A204.1 (cell line): ENCODE measurements at regions not wholly inside any gene's neighbourhood (a gene's known extent, or its start where the extent isn't known, plus 50 kb on each side); places are given as distances from the start of the nearest gene placed in this dataset.
"Not testable (repeated sequence)": the region's sequence is repeated elsewhere in the genome, so short reads cannot be mapped to it uniquely, and the experiment has no call there.

ENCODE experiments used
- FAIRE-seq: peaks from 2 replicates; lab custom pipeline; 2012; peaks lifted over from hg19 to GRCh38; lab: Jason Lieb, UNC

DNA sequence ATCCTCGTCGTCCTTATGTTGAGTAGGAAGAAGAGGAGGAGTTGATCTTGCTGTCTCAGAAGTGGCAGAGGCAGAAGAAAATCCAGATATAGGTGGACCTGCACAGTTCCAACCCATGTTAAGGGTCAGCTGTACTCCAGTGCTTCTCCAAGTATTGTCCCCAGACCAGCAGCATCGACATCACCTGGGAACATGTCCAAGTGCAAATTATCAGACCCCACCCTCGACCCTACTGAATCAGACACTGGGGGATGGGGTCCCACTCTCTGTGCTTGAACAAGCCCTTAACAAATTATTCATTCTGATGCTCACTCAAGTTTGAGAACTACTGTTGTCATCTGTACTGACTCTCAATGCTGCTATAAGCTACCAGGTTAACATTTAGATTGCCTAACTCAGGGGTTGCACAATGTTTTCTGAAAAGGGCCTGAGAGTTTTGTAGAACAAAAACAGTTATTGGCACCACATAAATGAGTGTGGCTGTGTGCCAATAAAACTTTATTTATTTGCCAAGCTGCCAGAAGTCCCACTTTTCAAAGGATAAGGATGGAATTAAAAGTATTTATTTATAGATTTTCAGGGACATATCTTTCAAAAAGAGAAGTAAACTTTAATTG lies 226.7 kb upstream of the IPO5 start:
- FAIRE-seq = no peak

DNA sequence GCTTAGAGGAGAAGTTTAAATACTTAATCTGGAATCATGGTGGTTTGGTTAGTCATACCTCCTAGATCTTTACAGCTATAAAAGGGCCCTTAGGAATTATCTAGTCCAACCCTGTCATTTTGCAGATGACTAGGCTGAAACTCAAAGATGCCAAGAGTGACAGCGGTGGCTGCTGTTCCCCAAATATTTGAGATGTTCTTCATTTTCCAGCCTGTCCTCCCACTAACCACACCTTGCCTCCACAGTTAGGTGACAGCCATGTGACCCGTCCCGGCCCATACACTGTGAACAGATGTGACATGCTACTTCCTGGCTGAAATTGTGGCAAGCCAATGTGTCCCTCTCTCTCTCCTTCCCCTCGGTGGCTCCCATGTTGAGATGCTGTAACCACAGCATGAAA lies 225.5 kb upstream of the IPO5 start:
- FAIRE-seq = no peak

DNA sequence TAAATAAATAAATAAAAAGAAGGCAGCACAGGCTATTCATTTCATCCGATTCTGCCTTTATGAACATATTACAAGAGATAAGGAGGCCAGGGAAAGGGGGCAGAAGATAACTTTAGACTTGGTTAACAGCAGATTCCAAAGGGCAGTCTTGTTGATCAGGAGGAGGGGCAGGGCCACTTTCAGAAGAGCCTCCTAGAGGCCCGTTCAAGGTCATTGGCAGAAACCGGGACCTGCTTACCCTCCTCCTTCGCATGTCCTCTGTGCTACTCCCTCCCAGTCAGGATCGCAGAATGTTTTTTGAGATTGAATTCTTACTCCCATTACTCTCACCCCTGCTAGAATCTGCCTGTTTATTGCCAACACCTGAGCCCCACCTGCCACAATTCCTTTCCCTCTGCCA lies 217.0 kb upstream of the IPO5 start:
- FAIRE-seq = no peak

DNA sequence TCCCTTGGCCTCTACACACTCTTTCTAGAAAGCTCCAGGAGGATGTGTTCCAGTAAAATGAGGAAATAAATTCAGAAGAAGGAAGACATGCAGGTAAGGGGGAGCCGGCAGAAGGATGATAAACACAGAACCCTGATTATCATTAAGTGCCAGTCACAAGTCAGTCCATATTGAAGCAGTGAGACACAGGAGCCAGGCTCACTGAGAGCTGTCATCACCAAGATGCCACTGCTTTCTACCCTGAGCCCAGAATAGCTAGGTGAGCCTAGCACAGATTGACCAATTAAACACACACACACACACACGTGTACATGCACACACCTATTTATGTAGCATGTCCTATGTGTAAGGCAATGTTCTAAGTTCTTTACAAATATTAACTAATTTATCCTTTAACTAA lies 211.4 kb upstream of the IPO5 start:
- no peak for FAIRE-seq

DNA sequence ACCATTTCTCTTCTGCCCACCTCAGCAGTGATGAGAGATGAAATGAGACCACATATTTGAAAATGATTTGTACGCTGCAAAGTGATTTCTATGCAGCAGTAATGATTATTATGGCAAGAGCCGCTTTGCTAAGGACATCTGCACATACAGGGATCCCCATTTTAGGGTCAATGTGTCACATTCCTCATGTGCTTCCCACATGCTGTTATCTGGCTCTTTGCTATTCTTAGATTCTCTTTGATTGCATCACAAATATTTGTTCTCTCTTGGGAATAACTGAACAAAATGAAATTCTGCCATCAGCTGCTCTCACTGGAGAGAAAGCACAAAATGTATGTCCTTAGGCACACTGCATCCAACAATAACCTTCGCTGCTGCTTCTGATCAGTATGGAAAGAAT lies 209.5 kb upstream of the IPO5 start:
- no peak for FAIRE-seq

DNA sequence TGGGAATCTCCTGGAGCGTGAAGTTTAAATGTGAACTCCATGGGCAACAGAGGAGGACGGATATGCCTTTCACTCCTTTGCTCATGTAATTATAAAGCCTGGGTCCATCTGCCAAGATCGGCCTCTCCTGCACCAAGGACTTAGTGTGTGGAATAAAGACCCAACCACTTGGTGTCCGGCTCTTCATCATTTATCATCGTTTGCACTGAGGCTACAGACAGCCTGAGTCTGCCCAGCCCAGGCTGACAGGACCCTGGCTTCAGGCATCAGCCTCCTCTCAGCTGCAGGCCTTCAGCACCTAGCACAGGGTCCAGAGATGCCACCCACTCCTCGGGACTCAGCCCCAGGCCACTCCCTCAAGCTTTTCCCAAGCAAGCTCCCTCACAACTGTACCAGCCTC lies 206.8 kb upstream of the IPO5 start:
- FAIRE-seq = no peak

DNA sequence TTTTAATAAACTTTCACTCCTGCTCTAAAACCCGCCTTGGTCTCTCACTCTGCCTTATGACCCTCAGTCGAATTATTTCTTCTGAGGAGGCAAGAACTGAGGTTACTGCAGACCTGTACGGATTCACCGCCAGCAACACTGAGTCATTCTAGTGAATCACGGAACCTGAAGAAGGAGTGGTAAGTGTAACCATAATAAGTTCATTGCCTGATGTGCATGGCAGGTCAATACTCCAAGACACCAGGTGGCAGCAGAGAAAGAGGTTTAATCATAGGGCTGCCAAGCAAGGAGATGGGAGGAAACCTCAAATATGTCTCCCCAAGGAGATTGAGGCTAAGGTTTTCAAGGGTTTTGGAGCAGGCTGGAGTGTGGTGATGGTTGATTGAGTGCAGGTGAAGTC lies 204.3 kb upstream of the IPO5 start:
- no peak for FAIRE-seq

DNA sequence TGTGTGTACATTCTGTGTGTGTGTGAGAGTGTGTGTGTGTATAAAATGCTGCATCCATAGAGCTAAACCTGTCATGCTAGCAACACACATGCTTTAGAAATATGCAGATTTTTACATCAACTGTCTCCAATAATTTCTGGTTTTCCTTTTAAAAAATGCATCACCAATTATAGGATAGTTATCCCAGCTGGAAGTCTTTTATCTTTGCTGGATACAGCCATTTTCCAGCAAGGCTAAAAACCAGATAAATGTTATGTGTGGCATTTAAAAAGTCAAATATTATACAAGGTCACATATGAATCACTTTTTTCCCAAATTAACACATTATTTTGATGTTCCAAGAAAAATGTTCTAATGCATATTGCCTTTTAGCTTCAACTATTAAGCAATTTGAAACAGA lies 202.0 kb upstream of the IPO5 start:
- FAIRE-seq = no peak

DNA sequence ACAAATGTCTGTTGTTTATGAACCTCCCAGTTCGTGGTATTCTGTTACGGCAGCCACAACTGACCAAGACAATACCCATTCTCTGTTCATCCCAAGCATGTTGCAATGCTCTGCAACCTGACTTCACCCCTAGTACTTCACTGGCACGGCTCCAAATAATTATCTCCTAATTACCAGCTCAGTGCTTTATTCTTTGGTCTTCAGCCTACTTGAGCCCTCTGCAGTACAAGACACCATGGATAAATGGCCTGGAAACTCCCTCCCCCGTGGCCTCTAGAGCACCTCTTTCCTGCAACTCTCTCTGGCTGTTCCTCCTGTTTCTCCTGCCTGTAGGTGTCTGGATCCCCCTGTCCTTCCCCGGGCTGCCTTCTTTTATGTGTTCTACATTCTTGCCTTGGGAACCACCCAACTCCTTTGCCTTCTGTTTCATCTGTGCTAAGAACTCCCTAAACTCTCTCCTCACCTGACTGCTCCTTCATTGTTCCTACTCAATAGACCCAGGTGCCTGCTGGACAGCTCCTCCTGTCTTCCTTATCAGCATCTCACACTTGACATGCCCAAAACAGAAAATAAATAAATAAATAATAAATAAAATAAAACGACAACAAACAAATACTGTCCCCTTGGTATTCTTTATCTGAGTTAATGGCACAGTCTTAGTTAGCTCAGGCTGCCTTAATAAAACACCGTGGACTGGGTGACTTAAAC lies 200.4 kb upstream of the IPO5 start:
- FAIRE-seq = no peak

DNA sequence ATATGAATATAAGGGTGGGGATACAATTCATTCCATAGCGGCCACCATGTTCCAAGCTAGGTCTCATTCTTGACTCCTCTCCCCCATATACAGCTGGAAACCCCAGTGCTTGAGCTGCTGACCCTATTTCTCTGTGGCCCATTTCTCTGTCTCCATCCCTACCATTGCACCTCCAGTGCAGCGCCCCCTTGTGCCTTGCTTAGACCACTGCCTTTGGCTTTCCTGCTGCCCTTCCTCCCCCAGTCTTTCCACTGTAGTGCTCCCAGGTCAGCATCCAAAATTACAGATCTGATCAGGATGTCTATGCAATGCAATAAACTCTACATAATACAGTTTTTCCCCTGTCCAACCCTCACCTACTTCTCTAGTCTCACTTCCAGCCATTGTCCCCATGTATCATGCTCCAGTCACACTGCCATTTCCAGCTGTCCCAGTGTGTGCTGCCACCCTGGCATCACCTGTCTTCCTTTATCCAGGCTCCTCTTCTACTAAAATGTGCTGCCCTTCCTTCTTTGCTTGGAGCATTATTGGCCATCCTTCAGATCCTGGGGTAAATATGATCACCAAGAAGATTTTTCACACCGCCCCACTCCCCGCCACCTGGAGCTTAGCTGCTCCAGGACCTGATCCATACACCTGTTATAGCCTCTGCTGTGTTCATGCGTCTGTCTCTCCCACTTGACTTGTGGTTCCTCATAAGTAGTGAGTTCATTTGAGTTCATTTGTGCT lies 199.4 kb upstream of the IPO5 start:
- no peak for FAIRE-seq

DNA sequence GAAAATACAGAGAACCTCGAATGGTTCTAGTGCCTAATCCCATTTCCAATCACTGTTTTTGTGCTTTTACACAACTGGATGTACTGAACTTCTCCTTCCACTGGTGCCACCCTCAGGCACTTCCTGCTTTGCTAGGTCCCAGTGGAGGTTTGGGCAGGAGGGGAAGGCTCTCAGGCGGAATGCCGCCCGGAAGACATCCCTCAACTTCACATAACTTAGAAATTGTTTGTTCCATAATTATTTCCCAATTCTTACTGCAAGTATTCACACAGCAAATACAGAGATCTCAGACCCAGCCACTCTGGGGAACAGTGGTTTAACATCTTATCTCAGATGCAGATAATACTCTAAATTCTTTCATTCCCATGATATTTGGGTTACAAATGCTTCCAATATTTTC lies 195.7 kb upstream of the IPO5 start:
- no peak for FAIRE-seq

DNA sequence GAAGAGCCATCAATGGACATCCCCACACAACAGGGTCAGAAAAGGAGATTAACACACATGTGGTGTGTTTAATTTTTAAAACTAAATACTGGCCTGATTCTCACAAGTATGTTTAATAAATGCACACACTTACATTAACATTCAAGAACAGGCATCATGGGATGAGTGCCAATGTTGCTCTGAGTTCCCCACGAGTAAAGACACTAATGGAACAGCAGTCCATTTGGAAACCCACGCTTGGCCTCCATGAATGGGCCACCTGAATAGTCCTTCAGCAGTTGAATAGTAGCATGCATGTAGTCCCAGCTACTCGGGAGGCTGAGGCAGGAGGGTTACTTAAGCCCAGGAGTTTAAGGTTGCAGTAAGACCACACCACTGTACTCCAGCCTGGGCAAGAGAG lies 195.2 kb upstream of the IPO5 start:
- no peak for FAIRE-seq

DNA sequence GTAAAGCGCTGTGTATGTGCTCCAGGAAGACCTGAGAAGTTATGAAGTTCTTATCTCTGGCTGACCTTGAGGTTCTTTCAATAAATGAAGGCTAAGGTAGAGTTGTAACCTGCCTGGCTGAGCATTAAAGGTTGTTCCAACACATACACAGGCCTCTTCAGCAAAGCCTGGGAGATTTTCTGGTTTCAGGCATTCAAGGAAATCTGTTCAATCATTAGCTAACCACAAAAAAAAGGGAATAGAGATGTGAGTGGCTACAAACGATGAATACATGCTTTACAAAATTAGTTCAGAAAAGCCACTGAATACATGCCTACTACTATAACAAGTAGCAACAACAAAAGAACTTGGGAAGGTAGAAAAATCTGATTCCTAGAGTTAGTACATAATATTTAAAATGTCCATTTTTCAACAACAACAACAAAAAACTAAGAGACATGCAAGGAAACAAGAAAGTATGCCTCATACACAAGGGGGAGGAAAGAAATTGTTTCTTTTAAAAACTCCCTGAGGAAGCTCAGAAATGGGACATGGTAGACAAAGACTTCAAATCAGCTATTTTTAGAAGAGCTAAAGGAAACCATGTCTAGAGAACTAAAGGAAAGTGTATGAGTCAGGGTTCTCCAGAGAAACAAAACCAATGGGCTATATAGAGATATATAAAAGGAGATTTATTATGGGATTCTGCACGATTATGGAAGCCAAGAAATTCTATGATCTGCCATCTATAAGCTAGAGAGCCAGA lies 191.5 kb upstream of the IPO5 start:
- no peak for FAIRE-seq

DNA sequence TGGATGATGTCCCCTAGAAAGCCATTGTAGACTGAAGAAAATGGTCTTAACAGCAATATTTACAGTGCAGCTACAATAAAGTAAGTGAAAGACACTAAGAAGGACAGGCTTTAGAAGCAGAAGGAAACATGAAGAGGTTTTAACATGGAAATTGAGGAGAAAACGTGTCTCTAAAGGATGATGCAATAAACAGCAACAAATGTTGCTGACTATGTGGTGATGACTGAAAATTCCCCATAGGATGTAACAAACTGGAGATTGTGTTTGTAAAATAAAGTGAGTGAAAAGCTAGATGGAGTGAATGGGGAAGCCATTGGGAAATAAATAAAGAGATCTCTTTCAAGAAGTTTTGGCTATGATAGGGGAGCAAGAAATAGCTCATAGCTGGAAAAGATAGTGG lies 186.7 kb upstream of the IPO5 start:
- no peak for FAIRE-seq

DNA sequence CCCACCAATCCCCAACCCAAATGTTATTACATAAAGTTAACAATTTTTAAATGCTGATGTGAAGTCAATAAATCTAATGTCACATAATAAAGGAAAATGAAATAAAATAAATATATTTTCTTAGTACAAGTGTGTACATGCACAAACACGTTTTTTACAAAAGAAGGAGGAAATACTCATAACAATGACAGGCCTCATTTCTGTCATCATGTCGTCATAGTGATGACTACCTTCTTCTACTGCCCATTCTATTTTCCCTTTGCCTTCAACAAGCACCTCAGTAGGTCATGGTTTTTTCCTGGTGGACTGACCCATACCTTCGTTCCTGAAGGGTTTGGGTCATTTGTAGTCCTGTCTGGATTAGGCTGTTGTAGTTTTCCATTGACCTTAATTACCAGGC lies 185.3 kb upstream of the IPO5 start:
- FAIRE-seq = no peak

DNA sequence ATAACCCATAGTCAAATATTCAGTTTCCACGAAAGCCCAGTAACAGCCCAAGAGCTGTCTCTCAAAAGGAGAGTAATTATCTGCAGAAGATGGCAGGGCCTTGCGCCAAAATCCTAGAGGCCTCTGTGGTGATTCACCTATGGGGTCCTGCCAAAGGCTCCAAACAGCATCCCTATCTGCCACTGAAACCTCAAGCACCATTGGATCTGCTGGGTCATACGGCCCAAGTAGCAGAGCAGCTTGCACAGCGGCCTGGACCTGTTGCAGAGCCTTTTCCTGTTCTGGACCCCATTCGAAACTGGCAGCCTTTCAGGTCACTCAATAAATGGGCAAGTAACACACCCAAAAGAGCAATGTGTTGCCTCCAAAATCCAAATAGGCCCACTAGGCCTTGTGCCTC lies 183.2 kb upstream of the IPO5 start:
- FAIRE-seq = not testable (repeated sequence)

DNA sequence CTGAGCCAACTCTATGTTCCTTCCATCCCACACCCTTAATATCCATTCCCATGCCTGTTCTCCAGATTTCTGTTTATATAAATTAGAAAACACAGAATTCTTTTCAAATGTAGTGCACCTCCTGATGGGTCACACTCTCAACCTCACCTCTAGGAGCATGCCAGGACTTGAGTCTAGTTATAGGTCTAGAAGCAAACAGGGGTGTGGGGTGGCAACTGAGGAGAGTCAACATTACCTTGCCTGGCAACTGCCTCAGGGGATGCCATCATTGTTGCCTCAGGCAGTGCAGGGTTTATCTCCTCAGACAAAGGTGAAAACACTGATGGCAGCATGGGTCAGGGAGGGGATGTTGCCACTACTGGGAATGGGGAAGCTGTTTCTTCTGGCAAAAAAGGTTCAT lies 181.0 kb upstream of the IPO5 start:
- FAIRE-seq = not testable (repeated sequence)

DNA sequence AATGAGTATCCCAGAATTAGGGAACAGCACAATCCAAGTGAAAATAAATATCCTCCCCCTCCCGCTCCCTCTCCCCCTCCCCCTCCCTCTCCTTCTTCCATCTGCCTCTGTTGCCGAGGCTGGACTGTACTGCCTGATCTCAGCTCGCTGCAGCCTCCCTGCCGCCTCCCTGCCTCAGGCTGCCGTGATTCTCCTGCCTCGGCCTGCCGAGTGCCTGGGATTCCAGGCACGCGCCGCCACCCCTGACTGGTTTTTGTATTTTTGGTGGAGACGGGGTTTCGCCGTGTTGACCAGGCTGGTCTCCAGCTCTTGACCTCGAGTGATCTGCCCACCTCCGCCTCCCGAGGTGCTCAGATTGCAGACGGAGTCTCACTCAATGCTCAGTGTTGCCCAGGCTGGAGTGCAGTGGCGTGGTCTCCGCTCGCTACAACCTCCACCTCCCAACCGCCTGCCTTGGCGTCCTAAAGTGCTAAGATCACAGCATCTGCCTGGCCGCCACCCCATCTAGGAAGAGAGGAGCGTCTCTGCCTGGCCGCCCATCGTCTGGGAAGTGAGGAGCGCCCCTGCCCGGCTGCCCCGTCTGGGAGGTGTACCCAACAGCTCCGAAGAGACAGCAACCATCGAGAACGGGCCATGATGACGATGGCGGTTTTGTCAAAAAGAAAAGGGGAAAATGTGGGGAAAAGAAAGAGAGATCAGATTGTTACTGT lies 178.9 kb upstream of the IPO5 start:
- FAIRE-seq = not testable (repeated sequence)

DNA sequence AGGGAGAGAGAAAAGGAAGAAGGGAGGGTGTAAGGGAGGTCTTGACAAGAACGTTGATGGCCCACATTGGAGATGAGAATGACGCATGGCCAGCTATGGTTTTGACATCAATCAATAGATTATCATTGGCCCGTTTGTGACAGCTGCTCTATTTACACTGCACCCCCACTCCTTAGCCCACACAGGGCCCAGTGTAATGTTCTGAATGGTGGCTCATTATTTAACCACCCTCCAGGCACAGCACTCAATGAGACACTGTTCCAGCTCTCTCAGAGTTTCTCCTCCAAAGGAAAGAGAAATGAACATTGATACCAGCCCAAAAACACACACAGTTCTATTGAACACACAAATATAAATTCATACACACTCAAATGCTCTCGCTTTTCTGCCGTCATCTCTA lies 173.0 kb upstream of the IPO5 start:
- no peak for FAIRE-seq

DNA sequence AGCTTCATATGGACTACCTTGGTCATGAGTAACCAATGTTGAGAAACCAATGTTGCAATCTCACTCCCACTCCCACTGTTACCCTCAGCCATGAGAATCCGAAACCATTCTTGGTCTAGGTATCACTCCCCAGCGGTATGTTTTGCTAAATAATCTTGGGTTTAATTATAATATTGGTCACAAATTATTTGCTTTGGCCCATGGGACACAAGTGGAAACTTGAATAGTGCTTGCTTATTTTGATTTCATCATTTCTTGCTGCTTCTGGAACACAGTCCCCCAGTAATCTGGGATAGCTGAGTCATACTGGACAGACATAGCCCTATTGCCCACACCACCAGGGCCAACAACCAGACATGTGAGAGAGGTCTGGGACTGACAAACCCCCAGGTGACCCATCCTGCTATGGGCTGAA lies 171.6 kb upstream of the IPO5 start:
- no peak for FAIRE-seq

DNA sequence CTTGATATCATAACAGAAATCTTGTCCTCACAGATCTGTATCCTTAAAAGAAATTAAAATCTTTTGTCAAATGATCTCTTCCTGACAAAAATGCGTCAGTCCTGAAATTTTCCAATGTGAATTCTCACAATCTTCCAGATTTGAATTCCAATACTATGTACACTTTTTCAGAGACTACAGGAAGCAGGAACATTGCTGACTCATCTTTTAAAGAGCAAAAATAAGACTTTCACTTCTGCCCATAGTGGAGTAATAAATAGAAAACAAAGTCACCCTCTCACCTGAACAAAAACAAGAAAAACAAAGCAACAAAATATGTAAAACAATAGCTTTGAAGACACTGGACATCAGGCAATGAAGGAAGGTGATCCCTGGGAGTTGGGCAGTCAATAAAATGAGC lies 167.0 kb upstream of the IPO5 start:
- FAIRE-seq = no peak

DNA sequence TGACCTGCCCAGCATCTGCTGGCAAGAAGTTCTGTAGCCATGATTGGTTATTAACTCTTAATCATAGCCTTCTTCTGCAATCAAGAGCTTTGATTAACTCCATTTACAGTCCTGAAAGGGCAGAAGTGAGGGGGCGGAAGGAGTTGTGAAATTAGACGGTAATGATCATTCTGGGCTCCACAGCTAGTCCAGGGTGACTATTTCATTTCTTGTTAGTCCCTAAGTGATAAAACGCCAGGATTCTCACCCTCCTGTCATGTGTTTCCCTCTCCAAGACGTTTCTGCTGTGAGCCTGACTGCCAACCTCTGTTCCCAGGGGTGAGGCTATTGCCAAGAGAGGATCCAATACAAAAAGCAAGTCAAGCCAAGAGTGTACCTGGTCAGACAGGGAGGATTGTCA lies 155.9 kb upstream of the IPO5 start:
- FAIRE-seq = no peak
